HUES48 (cell line): ENCODE measurements at regions not wholly inside any gene's neighbourhood (a gene's known extent, or its start where the extent isn't known, plus 50 kb on each side); places are given as distances from the start of the nearest gene placed in this dataset.

ENCODE experiments used
- H3K27ac ChIP-seq: one replicate; pipeline ENCODE4 v1.7.0; 2013; ENCODE audit warnings: low read depth, low read length, inconsistent platforms
- H3K27me3 ChIP-seq: 2 replicates; pipeline ENCODE4 v1.6.1; 2013; ENCODE audit warnings: mild to moderate bottlenecking, low read length; ENCODE audit not compliant: control insufficient read depth, insufficient read depth
- H3K36me3 ChIP-seq: 2 replicates; pipeline ENCODE4 v1.6.1; 2013; ENCODE audit warnings: low read length; ENCODE audit not compliant: control insufficient read depth, insufficient read depth
- H3K4me1 ChIP-seq: 2 replicates; pipeline ENCODE4 v1.6.1; 2013; ENCODE audit warnings: mild to moderate bottlenecking, low read length; ENCODE audit not compliant: control insufficient read depth, insufficient read depth
- H3K4me3 ChIP-seq: 2 replicates; pipeline ENCODE4 v1.5.1; 2013; ENCODE audit warnings: mild to moderate bottlenecking, low read depth, low read length
- H3K9ac ChIP-seq: 2 replicates; pipeline ENCODE4 v1.6.1; 2013; ENCODE audit warnings: mild to moderate bottlenecking, low read depth, low read length, moderate library complexity
- H3K9me3 ChIP-seq: 2 replicates; pipeline ENCODE4 v1.6.1; 2013; ENCODE audit warnings: low read length; ENCODE audit not compliant: control insufficient read depth, insufficient read depth

DNA sequence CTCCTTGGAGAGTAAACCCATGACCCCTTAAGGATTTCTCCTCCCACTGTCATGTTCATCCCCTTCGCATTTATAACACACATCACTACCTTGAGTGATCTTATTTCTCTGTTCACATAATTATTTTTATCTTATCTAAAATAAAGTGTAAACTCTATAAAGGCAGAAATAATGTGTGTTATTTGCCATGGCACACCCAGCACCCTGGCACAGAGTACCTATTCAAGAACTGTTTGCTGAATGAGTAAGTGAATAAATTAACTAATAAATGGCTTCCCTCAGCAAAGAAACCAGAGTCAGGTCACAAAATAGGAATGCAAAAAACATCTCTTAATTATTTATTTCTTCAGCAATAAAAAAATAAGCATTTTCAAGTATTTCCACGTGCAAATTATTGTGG is 330.3 kb upstream of the GHITM start:
- no peaks in the 10 kb centered on the region for H3K9me3 ChIP-seq
- no peak overlapping the region for H3K9ac ChIP-seq
- H3K4me1 ChIP-seq: 0 out of 2 replicates have a peak, but pooled peaks cover 3% of the 10 kb centered on the region
- no peak overlapping the region for H3K4me3 ChIP-seq
- H3K27ac ChIP-seq: no peak overlapping the region
- H3K27me3 ChIP-seq: no peaks in the 10 kb centered on the region
- no peaks in the 10 kb centered on the region for H3K36me3 ChIP-seq

DNA sequence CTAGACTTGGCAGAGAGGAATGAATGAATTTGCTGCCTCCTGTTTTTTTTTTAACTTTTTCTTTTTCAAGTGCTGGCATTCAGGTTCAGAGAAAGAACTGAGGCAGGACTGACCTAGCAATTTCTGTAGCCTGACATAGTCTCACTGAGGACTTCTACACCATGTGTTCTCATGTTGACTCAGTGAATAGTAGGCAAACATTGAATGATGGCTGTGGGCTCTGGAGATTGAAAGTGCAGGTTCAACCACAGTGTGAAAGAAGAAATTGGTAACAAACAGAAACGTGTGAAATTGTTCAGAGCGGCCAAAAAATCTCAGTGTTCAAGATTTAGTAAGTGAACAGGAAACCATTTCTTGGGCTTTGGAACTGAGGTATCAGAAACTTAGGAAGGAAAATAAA is 322.4 kb upstream of the GHITM start:
- Histone ChIP-seq H3K9ac (no peak overlapping the region), H3K4me1 (peaks cover 14% of the 10 kb centered on the region), H3K27me3 (no peaks in the 10 kb centered on the region), H3K27ac (no peak overlapping the region), H3K9me3 (no peaks in the 10 kb centered on the region), H3K36me3 (no peaks in the 10 kb centered on the region), H3K4me3 (no peak overlapping the region)

DNA sequence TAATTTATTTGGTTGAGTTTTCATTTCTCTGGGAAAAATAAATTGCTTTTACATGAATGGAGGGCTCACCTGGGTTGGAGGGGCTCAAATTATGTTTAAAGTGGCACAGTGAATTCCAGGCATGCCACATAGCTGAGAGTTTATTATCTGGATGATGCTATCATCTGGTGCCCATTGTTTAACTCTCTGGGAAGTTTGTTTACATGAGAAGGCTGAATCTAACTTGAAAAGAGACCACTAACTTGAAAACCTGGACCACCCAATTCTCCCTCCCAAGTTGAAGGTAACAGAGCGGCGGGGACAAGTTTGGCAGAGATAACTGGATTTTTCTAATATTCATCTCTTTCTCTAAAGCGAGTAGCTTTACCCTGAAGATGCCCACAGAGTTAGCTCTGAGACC is 321.5 kb upstream of the GHITM start:
- peaks cover 14% of the 10 kb centered on the region for H3K4me1 ChIP-seq
- no peaks in the 10 kb centered on the region for H3K9me3 ChIP-seq
- no peaks in the 10 kb centered on the region for H3K27me3 ChIP-seq
- no peak overlapping the region for H3K9ac ChIP-seq
- no peak overlapping the region for H3K27ac ChIP-seq
- H3K36me3 ChIP-seq: no peaks in the 10 kb centered on the region
- no peak overlapping the region for H3K4me3 ChIP-seq

DNA sequence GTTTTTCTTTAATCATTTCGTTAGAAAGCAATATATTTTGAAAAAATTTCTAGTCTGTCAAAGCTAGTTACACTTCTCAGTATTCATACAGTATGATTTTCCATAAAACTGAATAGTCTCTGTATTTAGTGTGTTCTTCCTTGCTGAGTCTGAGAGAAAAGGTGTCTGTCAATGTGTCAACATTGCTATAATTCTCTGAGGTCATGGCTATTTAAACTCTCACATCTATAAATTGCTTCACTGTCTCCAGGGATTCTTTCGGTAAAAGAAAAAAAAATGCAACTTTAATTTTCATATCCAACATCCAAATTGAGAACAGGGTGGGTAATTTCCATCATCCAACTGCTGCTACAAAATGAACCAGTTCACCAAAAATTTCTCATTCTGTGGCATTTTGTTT is 319.7 kb upstream of the GHITM start:
- Histone ChIP-seq H3K36me3 (no peaks in the 10 kb centered on the region), H3K4me3 (no peak overlapping the region), H3K4me1 (peaks cover 14% of the 10 kb centered on the region), H3K27ac (no peak overlapping the region), H3K9ac (no peak overlapping the region), H3K9me3 (no peaks in the 10 kb centered on the region), H3K27me3 (no peaks in the 10 kb centered on the region)

GRCh38 chr10:83820033-83820432 is 319.3 kb upstream of the GHITM start:
- H3K27me3 ChIP-seq: no peaks in the 10 kb centered on the region
- no peaks in the 10 kb centered on the region for H3K9me3 ChIP-seq
- no peaks in the 10 kb centered on the region for H3K36me3 ChIP-seq
- no peak overlapping the region for H3K9ac ChIP-seq
- H3K27ac ChIP-seq: no peak overlapping the region
- peaks cover 14% of the 10 kb centered on the region for H3K4me1 ChIP-seq
- H3K4me3 ChIP-seq: no peak overlapping the region

- H3K27ac ChIP-seq: no peak overlapping the region
- H3K9ac ChIP-seq: no peak overlapping the region
Observed at GRCh38 chr10:83824099-83824498, 315.2 kb upstream of the GHITM start.

DNA sequence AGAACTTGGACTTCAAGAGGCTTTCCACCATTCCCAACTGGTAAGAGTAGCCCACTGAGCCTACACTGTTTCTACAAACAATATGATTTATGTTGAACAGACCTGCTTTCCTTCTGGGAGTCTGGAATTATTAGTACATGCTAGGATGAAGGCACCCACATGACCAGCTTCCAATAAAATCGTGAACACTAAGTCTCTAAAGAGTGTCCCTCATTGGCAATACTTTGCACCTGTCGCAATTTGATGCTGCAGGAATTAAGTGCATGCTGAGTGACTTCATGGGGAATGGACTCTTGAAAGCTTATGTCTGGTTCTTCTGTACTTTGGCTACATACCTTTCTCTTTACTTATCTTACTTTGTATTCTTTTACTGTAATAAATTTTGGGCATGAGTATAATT is 305.2 kb upstream of the GHITM start:
- Histone ChIP-seq H3K9me3 (no peaks in the 10 kb centered on the region), H3K27me3 (no peaks in the 10 kb centered on the region), H3K4me1 (no peaks in the 10 kb centered on the region), H3K9ac (no peak overlapping the region), H3K4me3 (no peak overlapping the region), H3K27ac (no peak overlapping the region), H3K36me3 (no peaks in the 10 kb centered on the region)

More at GRCh38 chr10:83824099-83824498, 315.2 kb upstream of the GHITM start:
- Histone ChIP-seq H3K4me1 (no peaks in the 10 kb centered on the region), H3K4me3 (no peak overlapping the region), H3K9me3 (no peaks in the 10 kb centered on the region), H3K36me3 (no peaks in the 10 kb centered on the region), H3K27me3 (no peaks in the 10 kb centered on the region)

- Histone ChIP-seq H3K9ac (no peak overlapping the region), H3K27ac (no peak overlapping the region), H3K4me3 (no peak overlapping the region), H3K36me3 (no peaks in the 10 kb centered on the region), H3K27me3 (no peaks in the 10 kb centered on the region), H3K9me3 (no peaks in the 10 kb centered on the region), H3K4me1 (no peaks in the 10 kb centered on the region)
Observed at GRCh38 chr10:83835945-83836745, 303.2 kb upstream of the GHITM start.

- H3K27me3 ChIP-seq: no peaks in the 10 kb centered on the region
- no peaks in the 10 kb centered on the region for H3K4me1 ChIP-seq
- H3K36me3 ChIP-seq: no peaks in the 10 kb centered on the region
- no peak overlapping the region for H3K27ac ChIP-seq
- H3K9ac ChIP-seq: no peak overlapping the region
- no peak overlapping the region for H3K4me3 ChIP-seq
- H3K9me3 ChIP-seq: no peaks in the 10 kb centered on the region
Observed at GRCh38 chr10:83848677-83849076, 290.6 kb upstream of the GHITM start.

- Histone ChIP-seq H3K4me3 (no peak overlapping the region), H3K9ac (no peak overlapping the region), H3K27me3 (no peaks in the 10 kb centered on the region), H3K36me3 (no peaks in the 10 kb centered on the region), H3K9me3 (no peaks in the 10 kb centered on the region), H3K27ac (no peak overlapping the region), H3K4me1 (no peaks in the 10 kb centered on the region)
Observed at GRCh38 chr10:83849150-83849549, 290.2 kb upstream of the GHITM start.

- H3K4me1 ChIP-seq: no peaks in the 10 kb centered on the region
- H3K36me3 ChIP-seq: no peaks in the 10 kb centered on the region
- H3K4me3 ChIP-seq: no peak overlapping the region
- H3K9ac ChIP-seq: no peak overlapping the region
- no peaks in the 10 kb centered on the region for H3K9me3 ChIP-seq
- no peak overlapping the region for H3K27ac ChIP-seq
- H3K27me3 ChIP-seq: no peaks in the 10 kb centered on the region
Observed at GRCh38 chr10:83852146-83852545, 287.2 kb upstream of the GHITM start.
